Heart left ventricle (tissue), 13 donors: ENCODE measurements at regions not wholly inside any gene's neighbourhood (a gene's known extent, or its start where the extent isn't known, plus 50 kb on each side); places are given as distances from the start of the nearest gene placed in this dataset.

Experiments
- CTCF ChIP-seq, 12 donors: fragments of 200-600 bp; sonication (generic) in 4 of 12; IDR thresholded peaks; one replicate each; pipeline versions ENCODE4 v1.5.0 to v1.8.0; 2018 to 2022; ENCODE audit warnings: antibody characterized with exemption in 12 of 12, mild to moderate bottlenecking in 5 of 12
- POLR2A ChIP-seq, 2 donors: fragments of 450-650 bp; IDR thresholded peaks; one replicate each; pipeline ENCODE4 v1.6.1; 2017; ENCODE audit warnings: antibody characterized with exemption in 2 of 2, mild to moderate bottlenecking in 2 of 2, moderate library complexity in 2 of 2
- donor health status: ischemic (EF 13 %, LVEDD 7.1; RV severe dilation, severe dysfunction).
- donor health status: DM: no; HTN: yes; CAD: no.
- donor health status: DM: no; HTN: no; CAD: no.
- donor health status: ischemic (EF 25% LVEDD 6.9; RV normal size, moderate dysfunction).
- donor health status: ischemic (EF 25% LVEDD 5.7; RV mildly dilated, moderate dysfunction).
- donor health status: ischemic (EF 35%, LVEDD 5.7; RV mildly dilated, moderate dysfunction).
- donor health status: nonischemic (EF 11% LVEDD 7.7; RV severe dilation, severe dysfunction).
- donor health status: DM: yes; HTN: yes; CAD: no.
- donor health status: PGD.
- donor health status: ischemic (EF 29% LVEDD 5.4; RV normal size, mild dysfunction).
- donor health status: nonischemic (EF 23%, LVEDD 6.1; RV moderate dilation, normal function).

DNA sequence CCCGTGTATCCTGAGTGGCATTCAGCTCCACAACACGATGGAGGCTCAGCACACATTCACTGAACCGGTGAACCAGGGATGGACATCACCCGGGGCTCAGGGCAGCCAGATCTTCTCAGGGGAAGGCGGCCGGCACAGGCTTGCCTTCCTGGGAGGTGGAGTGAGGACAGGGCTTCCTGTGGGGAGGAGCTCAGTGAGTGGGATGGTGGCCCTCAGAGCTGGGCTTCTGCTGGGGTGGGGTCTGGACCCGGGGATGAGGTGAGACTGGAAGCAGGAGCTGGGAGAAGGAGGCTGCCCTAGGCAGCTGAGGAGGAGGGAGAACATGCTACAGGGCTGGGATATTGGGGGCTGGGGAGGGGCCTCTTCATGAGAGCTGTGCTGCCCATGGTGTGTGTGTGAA is 58.5 kb upstream of the PRR23E start:
- TF ChIP-seq POLR2A (IDR thresholded peaks at IDR 0.05), result no peak
- no peak for TF ChIP-seq CTCF (IDR thresholded peaks at IDR 0.05)
